WTC11 (cell line): ENCODE measurements at regions not wholly inside any gene's neighbourhood (a gene's known extent, or its start where the extent isn't known, plus 50 kb on each side); places are given as distances from the start of the nearest gene placed in this dataset.

Experiments
- CREB1 ChIP-seq: sonication (generic); formaldehyde crosslinking; IDR thresholded peaks from 2 replicates; pipeline ENCODE4 v1.8.0; 2023; ENCODE audit warnings: mild to moderate bottlenecking, missing genetic modification reagents
- TF ChIP-seq, protein P1 (sequence below): fragments of 200-600 bp; IDR thresholded peaks from 2 replicates; pipeline ENCODE4 v1.8.0; 2022; ENCODE audit warnings: antibody characterized with exemption

DNA sequence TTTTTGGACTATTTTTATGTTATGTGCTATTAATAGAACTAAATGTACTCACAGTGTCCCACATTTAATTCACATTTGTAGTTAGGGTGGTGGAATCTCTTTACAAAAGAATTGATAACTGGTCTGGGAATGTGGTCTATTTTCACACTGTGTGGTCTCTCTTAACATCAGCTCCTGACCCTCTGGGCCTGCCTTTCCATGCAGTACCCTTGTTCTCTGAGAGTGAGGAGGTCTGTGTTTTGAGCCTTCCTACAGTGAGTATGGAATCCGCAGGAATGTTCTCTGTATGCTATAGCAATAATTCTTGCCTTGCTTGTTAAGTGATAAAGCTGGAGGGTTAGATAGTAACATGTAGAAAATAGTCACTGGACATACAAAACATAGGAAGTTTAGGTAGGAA is 717.3 kb upstream of the POU3F2 start:
- TF ChIP-seq, protein P1, sequence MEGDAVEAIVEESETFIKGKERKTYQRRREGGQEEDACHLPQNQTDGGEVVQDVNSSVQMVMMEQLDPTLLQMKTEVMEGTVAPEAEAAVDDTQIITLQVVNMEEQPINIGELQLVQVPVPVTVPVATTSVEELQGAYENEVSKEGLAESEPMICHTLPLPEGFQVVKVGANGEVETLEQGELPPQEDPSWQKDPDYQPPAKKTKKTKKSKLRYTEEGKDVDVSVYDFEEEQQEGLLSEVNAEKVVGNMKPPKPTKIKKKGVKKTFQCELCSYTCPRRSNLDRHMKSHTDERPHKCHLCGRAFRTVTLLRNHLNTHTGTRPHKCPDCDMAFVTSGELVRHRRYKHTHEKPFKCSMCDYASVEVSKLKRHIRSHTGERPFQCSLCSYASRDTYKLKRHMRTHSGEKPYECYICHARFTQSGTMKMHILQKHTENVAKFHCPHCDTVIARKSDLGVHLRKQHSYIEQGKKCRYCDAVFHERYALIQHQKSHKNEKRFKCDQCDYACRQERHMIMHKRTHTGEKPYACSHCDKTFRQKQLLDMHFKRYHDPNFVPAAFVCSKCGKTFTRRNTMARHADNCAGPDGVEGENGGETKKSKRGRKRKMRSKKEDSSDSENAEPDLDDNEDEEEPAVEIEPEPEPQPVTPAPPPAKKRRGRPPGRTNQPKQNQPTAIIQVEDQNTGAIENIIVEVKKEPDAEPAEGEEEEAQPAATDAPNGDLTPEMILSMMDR, result no peak
- TF ChIP-seq CREB1, result no peak
